DMS 273 (cell line): ENCODE measurements at regions not wholly inside any gene's neighbourhood (a gene's known extent, or its start where the extent isn't known, plus 50 kb on each side); places are given as distances from the start of the nearest gene placed in this dataset.
A peak's percentile ranks its signal among the peaks of the same experiment; 100 is the strongest.
"Not testable (repeated sequence)": the region's sequence is repeated elsewhere in the genome, so short reads cannot be mapped to it uniquely, and the experiment has no call there.

ENCODE experiments used
- DNase-seq: peaks from one replicate; lab custom pipeline; 2025; ENCODE audit not compliant: unreplicated experiment; lab: John Stamatoyannopoulos, UW

DNA sequence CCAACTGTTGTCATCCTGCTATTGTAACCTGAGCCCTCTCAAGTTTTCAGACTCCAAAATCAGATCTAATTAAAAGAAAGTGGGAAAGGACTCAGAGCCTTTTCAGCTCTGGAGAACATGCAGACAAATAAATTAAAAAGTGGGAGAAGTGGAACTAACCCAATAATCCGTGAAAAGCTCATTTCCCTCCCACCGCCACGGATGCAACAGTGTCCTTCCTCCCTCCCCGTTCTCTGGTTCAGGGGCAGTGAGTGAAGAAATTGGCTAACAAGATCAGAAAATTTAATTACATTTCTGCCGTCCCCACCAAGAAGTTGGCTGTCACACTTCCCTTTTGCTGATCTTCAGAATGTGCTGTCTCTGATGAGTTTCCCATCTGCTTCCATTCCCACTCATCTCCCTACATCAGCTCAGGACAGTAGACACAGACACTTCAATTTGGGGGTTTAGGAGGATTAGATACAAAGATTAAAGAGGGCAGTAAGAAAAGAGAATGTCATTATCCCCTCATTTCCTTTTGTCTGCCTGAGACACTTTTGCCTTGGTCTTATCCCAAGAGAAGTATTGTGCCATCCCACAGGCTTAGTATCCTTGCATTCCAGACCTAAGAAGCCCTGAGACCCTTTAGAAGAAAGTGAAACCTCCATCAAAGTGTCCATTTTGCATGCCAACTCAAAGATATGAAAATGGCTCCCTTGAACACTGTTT lies 335.7 kb upstream of the PPP2R3A start:
- no peak for DNase-seq

DNA sequence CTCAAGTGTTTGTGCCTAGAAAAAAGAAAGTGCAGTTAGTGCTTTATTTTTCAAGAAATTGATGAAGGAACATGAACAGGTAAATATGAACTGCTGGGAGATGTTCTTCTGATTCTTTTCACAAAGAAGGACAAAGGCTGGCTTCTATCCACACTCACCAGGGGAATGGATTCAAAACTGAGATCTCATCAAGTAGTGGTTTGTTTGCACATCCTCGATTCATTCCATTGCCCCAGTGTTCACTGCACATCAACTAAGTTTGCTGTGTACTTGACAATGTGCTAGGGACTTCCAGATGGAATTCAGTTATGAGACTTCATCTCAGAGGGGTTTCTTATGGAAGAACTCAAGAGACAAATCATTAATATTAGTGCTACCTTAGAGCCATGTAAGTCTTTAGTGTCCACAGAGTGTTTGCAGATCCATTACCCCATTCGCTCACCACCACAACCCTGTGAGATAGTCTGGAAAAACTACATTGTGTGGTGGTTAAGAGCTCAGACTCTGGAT lies 332.9 kb upstream of the PPP2R3A start:
- no peak for DNase-seq

DNA sequence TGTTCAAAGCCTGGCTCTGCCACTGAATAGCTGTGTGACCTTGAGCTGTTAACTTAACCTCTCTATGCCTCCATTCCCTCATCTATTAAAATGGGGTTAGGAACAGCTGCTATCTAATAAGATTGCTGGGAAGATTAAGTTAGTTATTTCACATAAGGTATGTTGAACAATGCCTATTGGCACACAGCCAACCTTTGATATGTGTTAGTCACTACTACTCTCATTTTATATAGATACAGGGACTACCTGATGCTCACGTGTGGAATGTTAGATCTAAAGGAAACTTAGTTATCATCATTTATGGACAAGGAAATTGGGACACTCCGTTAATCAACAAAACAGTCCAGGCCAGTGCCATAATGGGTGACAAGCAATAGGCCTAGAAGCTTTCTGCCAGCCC lies 332.4 kb upstream of the PPP2R3A start:
- DNase-seq: peak; percentile 7

DNA sequence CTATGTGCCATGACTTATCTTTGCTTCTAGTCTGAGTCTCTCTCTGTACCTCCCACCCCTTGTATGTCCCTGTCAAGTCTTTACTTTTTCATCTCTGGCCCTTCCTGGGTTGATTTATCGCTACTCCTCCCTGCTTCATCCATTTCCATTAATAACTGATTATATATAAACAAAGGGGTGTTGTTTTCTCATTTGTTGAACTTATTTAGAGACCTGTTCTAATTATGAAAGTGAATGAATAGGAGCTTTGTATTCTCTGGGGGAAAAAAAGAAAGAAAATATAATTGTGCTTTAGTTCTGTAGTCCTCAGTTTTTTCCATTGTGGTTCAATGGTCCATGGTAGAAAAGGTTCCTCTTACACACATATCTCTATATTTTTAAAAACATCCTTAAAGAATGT lies 328.9 kb upstream of the PPP2R3A start:
- DNase-seq: no peak

DNA sequence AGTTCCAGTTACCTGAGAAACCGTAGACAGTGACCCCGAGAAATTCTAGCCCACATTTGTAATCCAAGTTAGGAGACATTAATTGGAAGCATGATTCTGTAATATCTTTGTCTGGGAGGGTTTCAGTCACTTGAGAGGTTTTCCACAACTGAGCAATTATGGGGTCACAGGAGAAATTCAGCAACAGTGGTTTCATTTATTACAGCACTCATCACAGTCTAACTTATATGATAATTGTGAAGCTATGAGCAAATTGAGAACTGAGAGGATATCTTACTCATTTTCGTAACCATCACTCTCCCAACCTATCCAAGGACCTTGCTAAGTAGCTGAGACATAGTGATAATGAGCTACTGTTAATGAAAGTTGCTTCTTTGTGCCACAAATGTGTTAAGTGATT lies 328.5 kb upstream of the PPP2R3A start:
- DNase-seq: no peak

DNA sequence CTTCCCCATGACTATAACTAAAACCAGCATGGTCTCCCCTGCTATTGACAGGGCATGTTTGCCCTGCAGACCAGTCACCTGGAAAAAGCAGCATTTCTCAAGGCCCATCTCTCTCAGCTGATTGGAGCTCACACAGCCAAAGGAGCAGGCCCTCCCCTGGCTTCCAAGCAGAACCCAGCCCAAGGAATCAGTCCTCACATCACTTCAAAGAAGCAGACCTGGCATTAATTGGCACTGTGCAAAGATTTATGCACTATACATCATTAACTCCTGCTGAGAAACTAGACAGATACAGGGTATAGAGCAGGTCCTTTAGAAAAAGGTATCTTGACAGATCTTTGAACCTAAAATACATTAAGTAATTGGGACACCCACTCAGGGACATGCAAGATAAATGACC lies 323.8 kb upstream of the PPP2R3A start:
- DNase-seq: no peak

DNA sequence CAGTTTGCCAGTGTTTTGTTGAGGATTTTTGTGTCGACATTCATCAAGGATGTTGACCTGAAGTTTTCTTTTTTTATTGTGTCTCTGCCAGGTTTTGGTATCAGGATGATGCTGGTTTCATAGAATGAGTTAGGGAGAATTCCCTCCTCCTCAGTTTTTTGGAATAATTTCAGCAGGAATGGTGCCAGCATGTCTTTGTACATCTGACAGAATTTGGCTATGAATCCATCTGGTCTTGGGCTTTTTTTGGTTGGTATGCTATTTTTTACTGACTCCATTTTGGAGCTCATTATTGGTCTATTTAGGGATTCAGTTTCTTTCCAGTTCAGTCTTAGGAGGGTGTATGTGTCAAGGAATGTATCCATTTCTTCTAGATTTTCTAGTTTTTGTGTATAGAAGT lies 320.0 kb upstream of the PPP2R3A start:
- no peak for DNase-seq

DNA sequence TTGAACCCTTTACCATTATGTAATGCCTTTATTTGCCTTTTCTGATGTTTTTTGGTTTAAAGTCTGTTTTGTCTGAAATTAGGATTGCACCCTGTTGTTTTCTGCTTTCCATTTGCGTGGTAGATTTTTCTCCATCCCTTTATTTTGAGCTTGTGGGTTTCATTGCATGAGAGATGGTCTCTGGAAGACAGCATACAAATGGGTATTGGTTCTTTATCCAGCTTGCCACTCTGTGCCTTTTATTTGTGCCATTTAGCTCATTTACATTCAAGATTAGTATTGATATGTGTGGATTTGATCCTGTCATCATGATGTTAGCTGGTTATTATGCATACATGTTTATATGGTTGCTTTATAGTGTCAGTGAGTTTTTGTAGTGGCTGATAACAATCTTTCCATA lies 318.7 kb upstream of the PPP2R3A start:
- no peak for DNase-seq

DNA sequence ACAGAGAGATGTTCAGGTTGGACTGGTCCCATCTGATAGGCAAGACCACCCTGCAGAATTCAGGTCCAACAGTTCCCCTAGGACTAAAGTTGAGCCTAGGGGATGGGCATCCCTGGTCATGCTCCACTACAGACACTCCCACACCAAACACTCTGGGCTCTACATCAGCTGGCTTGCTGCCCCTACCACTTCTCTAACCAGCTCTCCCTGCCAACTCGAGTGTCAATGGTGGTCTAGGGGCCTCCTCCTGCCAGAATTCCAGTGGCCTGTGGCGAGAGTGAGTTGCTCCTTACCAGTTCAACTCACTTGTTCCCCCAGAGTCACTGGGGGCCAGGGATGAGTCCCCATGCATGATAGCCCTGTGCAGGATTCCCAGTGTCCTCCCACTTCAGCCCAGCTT lies 316.2 kb upstream of the PPP2R3A start:
- DNase-seq: no peak

DNA sequence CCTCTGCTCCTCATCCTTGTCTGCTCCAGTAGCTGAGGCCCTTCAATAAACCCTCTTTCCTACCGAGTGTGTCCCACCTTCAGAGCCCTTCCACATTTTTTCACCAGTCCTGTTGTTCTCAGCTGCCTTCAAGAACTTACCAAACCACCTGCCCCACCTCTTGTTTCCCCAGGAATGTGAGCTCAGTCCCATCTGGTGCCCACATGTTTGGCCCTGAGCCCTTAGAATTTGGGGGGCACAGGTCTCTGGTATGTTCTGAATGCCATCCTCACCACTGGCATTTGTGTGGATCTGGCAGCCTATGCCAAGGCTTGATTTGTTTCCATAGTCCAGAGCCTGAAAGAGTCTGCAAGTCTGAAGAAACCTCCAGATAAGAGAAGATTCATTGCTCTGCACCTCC lies 315.2 kb upstream of the PPP2R3A start:
- no peak for DNase-seq

DNA sequence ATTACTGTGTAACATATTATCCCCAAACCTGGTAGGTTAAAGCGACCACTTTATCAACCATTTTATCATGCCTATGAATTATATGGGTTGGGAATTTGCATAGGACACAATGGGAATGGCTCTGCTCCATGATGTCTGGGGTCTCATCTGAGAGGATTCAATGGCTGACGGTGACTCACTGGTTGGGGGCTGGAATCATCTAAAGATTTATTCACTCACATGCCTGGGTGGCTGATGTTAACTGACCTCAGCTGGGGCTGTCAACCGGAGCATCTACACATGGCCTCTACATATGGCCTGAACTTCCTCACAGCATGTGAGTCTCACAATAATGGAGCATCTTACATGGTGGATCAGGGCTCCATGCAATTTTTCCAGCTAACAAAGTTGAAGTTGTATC lies 313.1 kb upstream of the PPP2R3A start:
- no peak for DNase-seq

DNA sequence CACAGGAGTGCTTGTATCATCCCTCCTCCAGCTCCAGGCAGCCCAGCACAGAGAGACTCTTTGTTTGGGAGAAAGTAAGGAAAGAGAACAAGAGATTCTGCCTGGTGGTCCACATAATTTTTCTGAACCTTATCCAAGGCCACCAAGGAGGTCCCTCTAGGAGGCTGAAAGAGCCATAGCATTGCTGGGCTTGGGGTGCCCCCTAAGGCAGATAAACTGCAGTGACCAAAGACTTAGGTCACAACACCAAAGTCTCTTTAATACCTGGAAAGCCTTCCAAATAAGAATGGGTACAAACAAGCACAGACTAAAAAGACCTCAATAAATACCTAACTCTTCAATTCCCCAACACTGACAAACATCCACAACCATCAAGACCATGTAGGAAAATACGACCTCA lies 310.2 kb upstream of the PPP2R3A start:
- no peak for DNase-seq

DNA sequence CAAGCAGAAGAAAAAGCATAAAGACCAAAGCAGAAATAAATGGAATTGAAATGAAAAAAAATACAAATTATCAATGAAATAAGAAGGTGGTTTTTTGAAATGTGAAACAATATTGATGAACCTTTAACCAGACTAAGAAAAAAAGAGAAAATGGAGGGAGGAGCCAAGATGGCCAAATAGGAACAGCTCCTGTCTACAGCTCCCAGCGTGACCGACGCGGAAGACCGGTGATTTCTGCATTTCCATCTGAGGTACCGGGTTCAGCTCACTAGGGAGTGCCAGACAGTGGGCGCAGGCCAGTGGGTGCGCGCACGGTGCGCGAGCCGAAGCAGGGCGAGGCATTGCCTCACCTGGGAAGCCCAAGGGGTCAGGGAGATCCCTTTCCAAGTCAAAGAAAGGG lies 307.1 kb upstream of the PPP2R3A start:
- not testable (repeated sequence) for DNase-seq

DNA sequence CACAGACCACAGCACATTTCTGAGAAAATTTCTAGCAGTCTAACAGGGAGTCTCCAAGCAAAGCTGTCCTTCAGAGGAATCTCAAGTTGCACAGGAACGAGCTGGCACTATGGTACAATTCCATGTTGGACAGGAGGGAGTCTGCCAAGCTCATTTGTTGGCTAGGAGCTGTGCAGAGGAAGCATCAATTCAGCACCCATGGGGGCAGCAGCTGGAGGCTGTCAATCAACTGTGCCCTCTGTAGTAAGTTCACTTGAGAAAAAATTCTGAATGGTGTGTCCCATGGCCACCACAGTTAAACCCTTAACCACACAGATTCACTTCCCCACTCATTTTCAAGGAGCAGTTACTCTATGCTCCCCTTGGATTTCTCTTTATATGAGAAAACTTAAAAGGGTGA lies 298.5 kb upstream of the PPP2R3A start:
- no peak for DNase-seq

DNA sequence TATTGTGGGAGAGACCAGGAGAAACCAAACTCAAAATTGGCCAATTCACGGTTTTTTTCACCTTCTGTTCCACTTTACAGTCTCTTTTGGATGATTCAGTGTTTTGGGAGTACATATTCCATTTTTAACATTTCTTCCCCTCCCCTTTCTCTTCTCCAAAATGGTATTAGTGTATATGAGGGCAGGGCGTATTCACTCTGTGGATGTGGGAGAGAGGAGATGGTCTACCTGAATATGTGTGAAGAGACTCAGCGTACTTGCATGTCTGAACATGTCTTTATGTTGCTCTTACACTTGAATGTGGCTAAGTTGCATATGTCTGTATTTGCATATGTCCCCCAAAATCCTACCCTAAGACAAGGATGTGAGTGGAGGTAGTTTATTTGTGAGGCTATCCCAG lies 291.0 kb upstream of the PPP2R3A start:
- no peak for DNase-seq

DNA sequence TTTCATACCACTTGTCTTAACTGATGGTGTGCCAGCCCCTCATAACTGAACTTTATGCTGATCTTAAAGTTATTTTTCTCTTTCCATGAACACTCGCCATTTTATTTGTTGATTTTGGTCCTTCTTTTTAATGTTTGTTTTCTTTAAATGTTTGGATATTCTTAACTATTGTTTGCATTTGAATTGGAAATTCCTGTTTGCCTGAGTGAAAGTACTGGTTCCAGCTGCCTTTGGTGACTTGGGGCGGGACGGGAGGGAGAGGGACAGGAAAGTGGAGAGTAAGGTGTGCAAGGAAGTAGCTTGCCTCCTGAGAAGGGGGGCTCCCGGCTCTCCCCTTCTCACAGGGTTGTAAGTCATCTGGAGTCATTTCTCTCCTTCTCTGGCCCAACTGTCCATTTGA lies 287.1 kb upstream of the PPP2R3A start:
- no peak for DNase-seq

DNA sequence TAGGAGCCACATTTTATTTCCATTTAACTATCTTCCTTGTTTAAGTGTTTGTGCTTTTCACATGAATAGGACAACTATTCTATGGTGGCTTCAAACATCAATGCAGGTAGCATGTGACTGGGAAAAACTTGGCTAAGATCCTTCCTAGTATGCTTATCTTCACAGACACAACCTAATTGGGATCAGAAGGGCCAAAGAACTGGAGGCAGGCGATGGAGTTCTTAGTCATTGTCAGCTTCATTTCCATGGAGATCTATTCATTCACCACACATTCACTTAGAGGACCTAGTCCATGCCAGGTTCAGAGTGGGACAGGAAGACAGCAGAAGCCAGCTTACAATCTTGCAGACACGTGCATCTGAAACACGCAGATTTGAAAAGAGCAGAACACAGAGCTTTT lies 277.5 kb upstream of the PPP2R3A start:
- no peak for DNase-seq

DNA sequence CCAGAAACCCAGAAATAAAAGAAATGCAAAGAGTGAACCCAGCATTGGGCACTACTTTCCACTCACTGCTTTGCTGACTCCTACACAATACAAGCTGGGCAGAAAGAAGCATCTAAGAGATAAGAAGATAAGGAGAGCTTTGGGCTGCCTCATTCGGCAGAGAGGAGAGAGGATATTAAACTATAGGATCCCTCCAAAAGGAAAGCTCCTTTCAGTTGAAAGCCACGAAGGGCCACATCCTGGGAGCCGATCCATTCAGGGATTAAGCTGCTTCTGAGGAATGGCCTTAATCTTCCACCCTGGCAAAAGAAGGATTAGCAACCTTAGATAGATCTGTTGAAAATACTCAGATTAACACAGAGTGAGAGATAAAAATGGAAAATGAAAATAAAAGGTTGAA lies 274.9 kb upstream of the PPP2R3A start:
- no peak for DNase-seq

DNA sequence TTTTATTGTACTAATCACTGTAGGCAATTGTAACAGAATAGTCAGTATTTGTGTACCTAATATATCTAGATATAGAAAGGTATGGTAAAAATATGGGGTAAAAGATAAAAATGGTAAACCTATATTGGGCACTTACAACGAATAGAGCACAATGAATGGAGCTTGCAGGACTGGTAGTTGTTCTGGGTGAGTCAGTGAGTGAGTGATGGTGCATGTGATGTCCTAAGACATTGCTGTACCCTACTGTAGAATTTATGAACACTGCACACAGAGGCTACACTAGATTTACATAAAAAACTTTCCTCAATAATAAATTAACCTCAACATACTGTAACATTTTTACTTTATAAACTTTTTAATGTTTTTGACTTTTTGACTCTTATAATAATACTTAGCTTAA lies 274.3 kb upstream of the PPP2R3A start:
- DNase-seq: no peak

DNA sequence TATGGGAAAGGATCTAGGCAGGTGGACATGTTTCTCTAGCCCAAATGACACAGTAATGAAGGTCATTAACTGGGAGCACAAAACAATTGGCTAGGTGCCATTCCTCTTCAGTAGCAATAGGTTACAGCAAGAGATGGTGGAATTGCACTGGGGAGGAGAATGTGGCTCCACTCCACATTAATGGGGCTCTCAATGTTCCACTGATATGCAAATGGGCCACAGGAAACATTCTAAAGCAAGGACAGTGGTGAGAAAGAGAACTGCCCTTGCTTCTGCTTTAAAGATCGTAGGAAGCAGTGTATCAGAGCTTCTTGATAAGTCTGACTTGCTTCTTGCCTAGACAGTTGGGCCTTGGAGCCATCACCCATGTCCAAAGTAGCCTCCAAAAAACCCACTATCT lies 271.4 kb upstream of the PPP2R3A start:
- DNase-seq: no peak

DNA sequence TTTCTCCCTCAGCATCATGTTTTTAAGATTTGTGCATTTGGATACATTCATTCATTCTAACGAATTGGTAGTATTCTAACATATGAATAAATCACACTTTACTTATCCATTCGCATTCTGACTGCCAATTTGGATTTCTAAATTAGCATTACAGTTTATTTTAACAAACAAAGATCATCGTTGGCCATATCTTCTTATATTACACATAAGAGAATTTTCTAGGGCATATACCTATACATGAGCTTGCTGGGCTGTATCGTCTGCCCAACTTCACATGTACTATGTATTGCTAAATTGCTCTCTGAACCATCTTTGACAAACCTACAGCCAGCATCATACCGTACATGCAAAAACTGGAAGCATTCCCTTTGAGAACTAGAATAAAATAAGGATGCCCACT lies 265.8 kb upstream of the PPP2R3A start:
- DNase-seq: no peak

DNA sequence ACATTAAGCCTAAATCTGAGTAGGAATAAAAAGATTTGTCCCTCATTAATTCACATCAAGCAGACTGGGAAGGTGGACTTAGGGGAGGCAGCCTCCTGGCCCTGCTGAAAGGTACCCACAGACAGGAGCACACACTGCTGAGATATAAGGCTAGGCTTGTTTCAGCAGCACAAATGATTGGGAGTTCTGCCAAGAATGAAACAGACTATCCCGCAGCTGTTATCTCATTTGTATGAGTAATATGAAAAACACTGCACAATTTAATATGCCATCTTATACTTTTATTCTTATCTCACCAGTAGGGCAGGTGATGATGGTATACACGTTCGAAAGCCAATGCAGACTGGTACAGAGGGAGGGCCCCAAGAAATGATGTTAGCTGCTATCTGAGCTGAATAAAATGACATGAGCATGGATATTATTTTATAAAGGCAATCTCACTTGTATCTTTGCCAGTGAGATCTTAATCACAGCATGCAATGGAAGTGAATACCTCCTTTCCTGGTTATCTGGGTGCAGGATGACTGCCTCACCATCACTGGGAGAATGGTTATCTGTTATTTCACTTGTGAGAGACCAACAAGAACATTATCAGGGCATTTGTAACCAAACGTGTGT lies 258.7 kb upstream of the PPP2R3A start:
- peak; percentile 65 for DNase-seq

DNA sequence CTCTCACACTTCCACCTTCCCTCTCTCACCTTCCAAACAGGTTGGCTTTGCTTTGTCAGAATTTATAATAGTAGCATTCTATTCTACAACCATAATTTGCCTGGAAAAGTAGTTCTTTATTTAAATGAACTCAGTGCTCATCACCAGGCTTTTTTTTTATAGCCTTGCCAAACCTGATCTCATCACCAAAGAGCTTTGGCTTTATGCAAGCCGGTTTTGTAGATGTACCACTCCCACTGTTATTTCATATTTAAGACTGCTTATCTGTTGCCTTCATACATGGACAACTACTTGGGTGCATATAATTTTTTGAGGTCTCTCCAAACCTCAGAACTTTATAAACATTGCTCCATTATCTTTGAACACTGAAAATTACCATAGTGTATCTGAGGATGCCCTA lies 246.1 kb upstream of the PPP2R3A start:
- no peak for DNase-seq
